ENCODE measurements at regions not wholly inside any gene's neighbourhood (a gene's known extent, or its start where the extent isn't known, plus 50 kb on each side); places are given as distances from the start of the nearest gene placed in this dataset.

DNA sequence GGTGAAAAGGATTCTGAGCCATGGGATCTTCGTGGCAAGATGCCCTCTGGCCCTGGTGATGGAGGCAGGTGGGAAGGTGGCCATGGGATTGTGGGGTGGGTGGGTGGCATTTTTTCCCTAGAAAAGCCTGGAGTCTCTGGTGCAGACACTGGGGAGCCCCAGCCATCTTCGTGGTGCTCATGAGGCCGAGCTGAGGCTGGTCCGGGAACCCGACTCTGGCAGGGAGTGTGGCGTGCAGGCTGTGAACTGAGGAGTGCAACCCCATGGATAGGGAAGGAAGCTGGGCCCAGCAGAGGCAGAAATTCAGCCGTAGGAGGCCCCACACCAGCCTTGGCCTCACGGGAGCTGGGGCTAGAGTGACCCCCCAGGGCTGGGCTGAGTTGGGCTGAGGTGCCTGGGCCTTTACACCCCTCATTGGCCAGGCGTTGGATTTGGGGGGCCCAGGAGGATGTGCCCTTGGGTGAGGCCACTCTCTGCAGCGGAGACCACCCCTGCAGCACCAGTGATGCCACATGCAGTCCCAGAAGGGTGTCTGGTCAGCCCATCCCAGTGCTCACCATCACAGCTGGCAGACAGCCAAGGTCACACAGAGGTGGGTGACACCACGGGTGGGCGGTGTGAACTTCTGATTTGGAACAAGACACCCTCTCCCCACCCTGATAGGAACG is 115.6 kb upstream of the HDAC4 start:
- H3K9me3 Mint-ChIP-seq (ENCODE audit: unreplicated experiment): no peaks in the 10 kb centered on the region
- H3K27me3 Mint-ChIP-seq (ENCODE audit: unreplicated experiment): no peaks in the 10 kb centered on the region
- H3K36me3 Mint-ChIP-seq (ENCODE audit: low read depth, unreplicated experiment): peaks cover 4% of the 10 kb centered on the region
- TF ChIP-seq, protein P1, sequence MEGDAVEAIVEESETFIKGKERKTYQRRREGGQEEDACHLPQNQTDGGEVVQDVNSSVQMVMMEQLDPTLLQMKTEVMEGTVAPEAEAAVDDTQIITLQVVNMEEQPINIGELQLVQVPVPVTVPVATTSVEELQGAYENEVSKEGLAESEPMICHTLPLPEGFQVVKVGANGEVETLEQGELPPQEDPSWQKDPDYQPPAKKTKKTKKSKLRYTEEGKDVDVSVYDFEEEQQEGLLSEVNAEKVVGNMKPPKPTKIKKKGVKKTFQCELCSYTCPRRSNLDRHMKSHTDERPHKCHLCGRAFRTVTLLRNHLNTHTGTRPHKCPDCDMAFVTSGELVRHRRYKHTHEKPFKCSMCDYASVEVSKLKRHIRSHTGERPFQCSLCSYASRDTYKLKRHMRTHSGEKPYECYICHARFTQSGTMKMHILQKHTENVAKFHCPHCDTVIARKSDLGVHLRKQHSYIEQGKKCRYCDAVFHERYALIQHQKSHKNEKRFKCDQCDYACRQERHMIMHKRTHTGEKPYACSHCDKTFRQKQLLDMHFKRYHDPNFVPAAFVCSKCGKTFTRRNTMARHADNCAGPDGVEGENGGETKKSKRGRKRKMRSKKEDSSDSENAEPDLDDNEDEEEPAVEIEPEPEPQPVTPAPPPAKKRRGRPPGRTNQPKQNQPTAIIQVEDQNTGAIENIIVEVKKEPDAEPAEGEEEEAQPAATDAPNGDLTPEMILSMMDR (IDR thresholded peaks at IDR 0.05; ENCODE audit: unreplicated experiment): no peak
- no peak overlapping the region for H3K4me3 Mint-ChIP-seq (ENCODE audit: unreplicated experiment)
- no peaks in the 10 kb centered on the region for H3K4me1 Mint-ChIP-seq (ENCODE audit: unreplicated experiment)
- H3K27ac Mint-ChIP-seq (ENCODE audit: unreplicated experiment): no peak overlapping the region
- no peak for DNase-seq (ENCODE audit: low spot score)

DNA sequence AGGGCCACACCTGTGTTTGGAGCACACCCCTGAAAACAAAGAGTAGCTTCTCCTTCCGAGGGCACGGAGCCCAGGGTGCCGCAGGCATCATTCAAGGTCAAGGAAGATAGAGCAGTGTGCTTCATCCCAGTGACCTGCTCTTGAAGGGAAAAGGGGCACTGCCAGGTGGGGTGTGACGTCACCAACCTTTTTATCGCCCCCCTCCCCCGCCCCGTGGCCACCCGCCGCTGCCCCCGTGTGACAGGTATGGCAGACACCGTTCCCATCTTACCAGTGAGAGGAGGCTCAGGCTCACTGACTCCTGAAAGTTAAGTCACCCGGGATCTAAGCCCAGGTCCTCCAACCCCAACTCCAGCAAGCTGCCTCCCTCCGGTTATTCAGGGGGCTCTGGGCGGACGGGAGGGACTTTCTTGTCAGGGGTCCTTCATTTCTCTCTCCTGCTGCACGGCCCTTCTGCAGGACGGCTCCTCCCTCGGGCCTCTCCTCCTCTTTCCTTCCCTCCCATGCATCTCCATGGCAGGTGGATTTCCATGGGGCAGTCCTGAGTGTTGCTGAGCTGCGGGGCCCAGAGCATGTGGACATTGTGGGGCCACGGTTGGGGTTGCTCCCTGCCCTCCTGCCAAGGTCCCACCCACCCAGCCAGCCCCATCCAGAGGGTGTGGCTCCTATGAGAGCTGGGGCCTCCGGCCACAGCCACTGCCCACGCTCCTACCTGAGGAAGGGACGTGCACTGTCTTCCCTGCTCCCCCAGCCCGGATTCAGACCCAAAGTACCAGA is 114.1 kb upstream of the HDAC4 start:
- Mint-ChIP-seq H3K27ac (ENCODE audit: unreplicated experiment) (no peak overlapping the region), H3K4me1 (ENCODE audit: unreplicated experiment) (peaks cover 2% of the 10 kb centered on the region), H3K4me3 (ENCODE audit: unreplicated experiment) (no peak overlapping the region), H3K27me3 (ENCODE audit: unreplicated experiment) (no peaks in the 10 kb centered on the region), H3K36me3 (ENCODE audit: low read depth, unreplicated experiment) (peaks cover 4% of the 10 kb centered on the region), H3K9me3 (ENCODE audit: unreplicated experiment) (no peaks in the 10 kb centered on the region)
- TF ChIP-seq, protein P1 (IDR thresholded peaks at IDR 0.05; ENCODE audit: unreplicated experiment): no peak
- no peak for DNase-seq (ENCODE audit: low spot score)

DNA sequence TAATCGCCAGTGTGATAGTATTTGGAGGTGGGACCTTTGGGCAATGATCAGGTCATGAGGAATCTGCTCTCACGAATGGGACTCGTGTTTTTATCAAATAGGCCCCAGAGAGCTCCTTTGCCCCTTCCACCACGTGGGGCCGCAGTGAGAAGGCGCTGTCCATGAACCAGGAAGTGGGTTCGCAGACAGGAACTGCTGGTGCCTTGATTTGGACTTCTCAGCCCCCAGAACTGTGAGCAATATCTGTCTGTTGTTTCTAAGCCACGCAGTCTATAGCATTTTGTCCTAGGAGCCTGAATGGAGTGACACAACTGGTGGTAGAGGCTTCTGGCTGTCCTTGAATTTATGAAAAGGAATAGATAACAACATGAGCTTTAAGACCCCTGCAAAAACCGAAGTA is 111.2 kb upstream of the HDAC4 start:
- no peak for DNase-seq (ENCODE audit: low spot score)
- Mint-ChIP-seq H3K9me3 (ENCODE audit: unreplicated experiment) (no peaks in the 10 kb centered on the region), H3K4me1 (ENCODE audit: unreplicated experiment) (peaks cover 12% of the 10 kb centered on the region), H3K4me3 (ENCODE audit: unreplicated experiment) (no peak overlapping the region), H3K27ac (ENCODE audit: unreplicated experiment) (no peak overlapping the region), H3K27me3 (ENCODE audit: unreplicated experiment) (no peaks in the 10 kb centered on the region), H3K36me3 (ENCODE audit: low read depth, unreplicated experiment) (peaks cover 4% of the 10 kb centered on the region)
- TF ChIP-seq, protein P1 (IDR thresholded peaks at IDR 0.05; ENCODE audit: unreplicated experiment): no peak

DNA sequence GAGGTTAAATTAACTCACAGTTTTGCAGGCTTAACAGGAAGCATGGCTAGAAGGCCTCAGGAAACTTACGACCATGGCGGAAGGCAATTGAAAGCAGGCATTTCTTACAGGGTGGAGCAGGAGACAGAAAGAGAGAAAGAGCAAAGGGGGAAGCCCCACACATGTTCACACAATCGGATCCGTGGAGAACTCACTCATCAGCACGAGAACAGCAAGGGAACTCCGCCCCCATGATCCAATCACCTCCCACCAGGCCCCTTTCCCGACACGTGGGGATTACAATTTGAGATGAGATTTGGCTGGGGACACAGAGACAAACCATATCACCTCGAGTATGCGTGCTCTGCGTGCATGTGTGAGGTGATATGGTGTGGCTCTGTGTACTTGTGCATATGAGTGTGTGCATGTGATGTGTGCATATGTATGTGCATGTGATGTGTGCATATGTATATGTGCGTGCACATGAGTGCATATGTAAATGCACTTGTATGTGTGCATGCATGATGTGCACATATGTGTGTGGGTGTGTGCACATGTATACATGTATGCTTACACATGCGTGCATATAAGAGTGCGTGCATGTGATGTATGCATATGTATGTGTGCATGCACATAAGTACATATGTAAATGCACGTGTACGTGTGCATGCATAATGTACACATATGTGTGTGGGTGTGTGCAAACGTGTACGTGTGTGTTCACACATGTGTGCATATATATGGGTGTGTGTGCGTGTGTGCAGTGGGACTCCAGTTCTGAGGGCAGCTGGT is 108.7 kb upstream of the HDAC4 start:
- TF ChIP-seq, protein P1 (IDR thresholded peaks at IDR 0.05; ENCODE audit: unreplicated experiment): no peak
- Mint-ChIP-seq H3K27me3 (ENCODE audit: unreplicated experiment) (peaks cover 2% of the 10 kb centered on the region), H3K4me3 (ENCODE audit: unreplicated experiment) (peak overlapping the region; percentile 4), H3K27ac (ENCODE audit: unreplicated experiment) (peak overlapping the region; percentile 5), H3K36me3 (ENCODE audit: low read depth, unreplicated experiment) (peaks cover 4% of the 10 kb centered on the region), H3K4me1 (ENCODE audit: unreplicated experiment) (peaks cover 12% of the 10 kb centered on the region), H3K9me3 (ENCODE audit: unreplicated experiment) (no peaks in the 10 kb centered on the region)
- no peak for DNase-seq (ENCODE audit: low spot score)

All from endothelial cell (in vitro differentiated cells).